GM11168 (cell line): ENCODE measurements at regions not wholly inside any gene's neighbourhood (a gene's known extent, or its start where the extent isn't known, plus 50 kb on each side); places are given as distances from the start of the nearest gene placed in this dataset.
"Not testable (repeated sequence)": the region's sequence is repeated elsewhere in the genome, so short reads cannot be mapped to it uniquely, and the experiment has no call there.

Experiments used
- in situ Hi-C: fragments of 300-500 bp; cut with MboI; formaldehyde crosslinking; loops from one replicate; pipeline ENCODE4 v1.12.0; 2022; ENCODE audit warnings: low sequenced_read_pairs; ENCODE audit not compliant: unreplicated experiment

- in situ Hi-C loops: not testable (repeated sequence)
Measured at GRCh38 chr3:192968901-192969300, 51.2 kb upstream of the MB21D2 start.

DNA sequence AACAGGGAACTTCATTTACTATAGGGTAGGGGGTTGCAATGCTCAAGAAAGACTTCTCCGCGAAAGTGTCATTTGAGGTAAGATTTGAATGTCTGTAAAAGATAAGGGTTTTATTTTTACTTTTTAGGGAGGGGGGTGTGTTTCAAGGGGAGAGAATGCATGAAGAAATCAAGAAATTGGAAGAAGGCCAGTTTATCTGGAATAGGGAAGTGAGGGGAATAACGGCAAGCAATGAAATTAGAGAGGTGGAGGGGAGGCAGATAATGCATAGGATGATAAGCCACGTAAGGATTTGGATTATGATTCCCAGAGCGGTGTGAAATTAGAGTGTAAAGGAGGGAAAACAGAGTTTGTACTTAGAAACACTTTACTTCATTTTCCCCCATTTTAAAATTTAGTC, 63.0 kb upstream of the MB21D2 start:
- in situ Hi-C loops: no loop called here

DNA sequence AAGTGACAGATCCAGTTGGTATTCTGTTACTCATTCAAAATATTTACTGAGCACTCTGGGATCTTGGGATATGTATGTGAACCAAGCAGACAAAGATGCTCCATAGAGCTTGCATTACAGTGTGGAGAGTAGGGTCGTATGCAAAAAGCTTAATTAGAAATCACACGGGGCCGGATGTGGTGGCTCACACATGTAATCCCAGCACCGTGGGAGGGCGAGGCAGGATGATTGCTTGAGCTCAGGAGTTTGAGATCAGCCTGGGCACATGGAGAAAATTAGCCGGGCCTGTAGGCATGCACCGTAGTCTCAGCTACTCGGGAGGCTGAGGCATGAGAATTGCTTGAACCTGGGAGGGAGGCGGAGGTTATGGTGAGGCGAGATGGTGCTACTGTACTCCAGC, 68.7 kb upstream of the MB21D2 start:
- in situ Hi-C loops: no loop called here

GRCh38 chr3:192991356-192991755, 73.7 kb upstream of the MB21D2 start:
- in situ Hi-C loops: no loop called here

DNA sequence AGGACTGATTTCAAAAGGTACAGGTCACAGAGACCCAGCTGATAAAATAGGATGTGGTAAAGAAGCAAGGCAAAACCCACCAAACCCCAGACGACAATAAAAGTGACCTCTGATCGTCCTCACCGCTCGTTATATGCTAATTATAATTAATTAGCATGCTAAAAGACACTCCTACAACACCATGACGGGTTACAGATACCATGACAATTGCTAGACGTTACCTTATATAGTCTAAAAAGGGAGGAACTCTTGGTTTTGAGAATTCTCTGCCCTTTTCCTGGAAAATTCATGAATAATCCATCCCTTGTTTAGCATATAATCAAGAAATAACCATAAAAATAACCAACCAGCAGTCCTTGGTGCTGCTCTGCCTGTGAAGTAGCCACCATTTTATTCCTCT, 74.7 kb upstream of the MB21D2 start:
- in situ Hi-C loops: no loop called here

GRCh38 chr3:192993411-192993810, 75.8 kb upstream of the MB21D2 start:
- in situ Hi-C loops: no loop called here

DNA sequence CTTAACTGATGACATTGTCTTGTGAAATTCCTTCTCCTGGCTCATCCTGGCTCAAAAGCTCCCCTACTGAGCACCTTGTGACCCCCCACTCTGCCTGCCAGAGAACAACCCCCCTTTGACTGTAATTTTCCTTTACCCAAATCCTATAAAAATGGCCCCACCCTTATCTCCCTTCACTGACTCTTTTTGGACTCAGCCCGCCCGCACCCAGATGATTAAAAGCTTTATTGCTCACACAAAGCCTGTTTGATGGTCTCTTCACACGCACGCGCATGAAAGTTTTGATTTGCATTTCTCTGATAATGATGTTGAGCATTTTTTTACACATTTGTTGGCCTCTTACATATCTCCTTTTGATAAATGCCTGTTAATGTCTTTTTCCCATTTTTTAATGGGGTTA, 83.5 kb upstream of the MB21D2 start:
- in situ Hi-C loops: not testable (repeated sequence)

- in situ Hi-C loops: not testable (repeated sequence)
Measured at GRCh38 chr3:193003624-193004023, 86.0 kb upstream of the MB21D2 start.

DNA sequence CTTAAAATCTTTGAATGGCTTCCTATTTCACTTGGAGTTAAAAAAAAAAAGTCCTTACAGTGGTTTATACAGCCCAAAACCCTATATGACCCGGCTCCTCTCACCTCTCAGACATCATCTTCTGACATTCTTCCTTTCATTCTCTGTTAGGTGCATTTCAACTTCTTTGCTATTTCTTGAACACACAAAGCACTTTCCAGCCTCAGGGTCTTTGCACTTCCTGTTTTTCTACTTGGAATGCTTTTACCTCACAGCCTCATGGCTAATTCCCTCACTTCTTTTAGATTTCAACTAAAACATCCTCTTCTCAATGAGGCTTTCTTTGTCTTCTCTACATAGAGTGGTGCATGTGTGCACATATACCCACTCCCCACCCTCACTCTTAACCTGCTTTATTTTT, 91.0 kb upstream of the MB21D2 start:
- in situ Hi-C loops: no loop called here

DNA sequence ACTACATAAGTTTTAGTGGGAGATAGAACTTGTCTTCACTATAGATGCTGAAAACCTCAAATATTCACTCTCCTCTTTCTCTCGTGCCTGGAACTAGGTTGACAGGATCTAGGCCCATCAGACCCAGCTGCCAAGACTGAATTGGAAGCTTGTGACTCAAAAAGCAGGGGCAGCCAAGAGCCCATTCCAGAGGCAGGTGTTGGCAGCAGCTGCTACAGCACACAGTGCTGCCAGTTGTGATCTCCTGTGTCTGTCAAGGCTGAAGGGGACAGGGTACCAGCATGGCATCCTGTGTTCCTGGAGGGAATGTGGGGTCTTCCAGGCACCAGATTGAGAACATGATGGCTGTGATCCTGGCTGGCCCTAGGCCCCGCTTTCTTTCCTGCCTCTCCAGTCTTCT, 92.5 kb upstream of the MB21D2 start:
- in situ Hi-C loops: no loop called here

DNA sequence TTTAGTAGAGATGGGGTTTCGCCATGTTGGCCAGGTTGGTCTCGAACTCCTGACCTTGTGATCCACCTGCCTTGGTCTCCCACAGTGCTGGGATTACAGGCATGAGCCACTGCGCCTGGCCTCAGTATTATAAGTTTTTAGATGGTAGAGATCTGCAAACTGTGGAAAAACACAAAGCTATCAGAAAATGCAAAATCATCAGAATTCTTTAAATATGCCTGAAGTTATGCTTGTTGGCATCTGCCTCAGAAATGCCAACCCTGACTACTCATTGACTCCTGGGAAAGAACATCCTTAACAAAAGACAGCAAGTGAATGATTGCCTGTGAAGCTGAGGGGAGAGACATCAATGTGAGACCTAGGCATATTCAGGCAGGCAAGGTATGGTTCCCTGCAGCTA, 94.3 kb upstream of the MB21D2 start:
- in situ Hi-C loops: no loop called here

- in situ Hi-C loops: no loop called here
Measured at GRCh38 chr3:193014902-193015301, 97.2 kb upstream of the MB21D2 start.

- in situ Hi-C loops: no loop called here
Measured at GRCh38 chr3:193016437-193016901, 98.8 kb upstream of the MB21D2 start.

- in situ Hi-C loops: no loop called here
Measured at GRCh38 chr3:193021506-193022010, 103.9 kb upstream of the MB21D2 start.

DNA sequence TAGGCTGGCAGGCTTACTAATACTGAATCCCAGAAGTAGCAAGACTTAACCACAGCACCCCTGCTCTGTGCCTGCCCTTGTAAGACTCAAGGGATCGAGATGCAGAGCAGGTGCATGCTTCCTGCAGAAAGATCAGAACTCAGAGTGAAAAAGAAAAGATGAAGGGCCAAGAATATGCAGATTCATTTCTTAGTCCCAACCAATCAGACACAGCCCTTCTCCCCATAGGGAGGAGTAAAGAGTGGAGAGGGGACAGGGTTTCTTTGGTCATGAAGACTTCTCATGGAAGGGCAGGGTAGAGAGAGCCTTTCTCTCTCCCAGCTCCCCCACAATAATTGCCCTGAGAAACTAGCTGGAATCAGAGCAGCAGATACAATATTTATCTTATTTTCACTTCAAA, 105.6 kb upstream of the MB21D2 start:
- in situ Hi-C loops: no loop called here

- in situ Hi-C loops: no loop called here
Measured at GRCh38 chr3:193028258-193028657, 110.6 kb upstream of the MB21D2 start.

- in situ Hi-C loops: no loop called here
Measured at GRCh38 chr3:193029800-193030199, 112.1 kb upstream of the MB21D2 start.

GRCh38 chr3:193030276-193030675, 112.6 kb upstream of the MB21D2 start:
- in situ Hi-C loops: no loop called here

DNA sequence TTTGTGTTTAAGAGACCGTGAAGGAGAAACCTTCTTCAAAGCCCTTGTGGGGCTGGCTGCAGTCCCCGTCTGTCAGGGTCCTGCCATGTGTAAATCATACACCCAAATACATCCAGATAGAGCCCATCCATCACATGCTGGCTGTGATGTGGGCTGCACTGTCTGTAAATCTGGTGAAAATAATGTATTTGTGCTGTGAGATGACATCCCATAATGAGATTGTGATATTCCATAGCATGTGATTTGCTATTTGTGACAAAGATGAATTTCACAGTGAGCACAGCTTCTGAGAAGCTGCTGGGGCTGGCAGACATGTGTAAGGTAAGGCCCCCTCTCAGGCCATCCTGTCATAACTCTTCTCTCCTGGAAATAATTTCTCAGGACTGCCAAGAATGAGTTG, 114.3 kb upstream of the MB21D2 start:
- in situ Hi-C loops: no loop called here

- in situ Hi-C loops: no loop called here
Measured at GRCh38 chr3:193033226-193033780, 115.6 kb upstream of the MB21D2 start.

- in situ Hi-C loops: not testable (repeated sequence)
Measured at GRCh38 chr3:193037828-193038227, 120.2 kb upstream of the MB21D2 start.

DNA sequence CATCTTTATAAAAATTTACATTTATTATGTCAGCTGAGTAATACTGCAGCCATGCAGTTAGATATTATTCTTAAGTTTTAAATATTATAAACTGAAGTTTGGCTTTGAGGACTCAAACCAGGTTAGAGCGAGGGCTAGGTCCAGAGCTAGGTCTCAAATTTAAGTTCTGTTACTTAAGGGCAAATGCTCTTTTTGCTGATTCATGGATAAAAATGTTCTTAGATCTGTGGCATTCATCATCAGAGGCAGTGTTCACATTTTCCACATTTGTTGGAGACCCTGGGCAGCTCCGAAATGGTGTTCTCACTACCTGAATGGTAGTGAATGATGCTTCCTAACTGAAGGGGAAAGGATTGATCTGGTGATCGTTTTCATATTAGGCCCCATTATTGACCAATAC, 121.4 kb upstream of the MB21D2 start:
- in situ Hi-C loops: no loop called here
